NCI-H524 treated with DMSO at 0.1 percent for 48 hours (cell line): ENCODE measurements at regions not wholly inside any gene's neighbourhood (a gene's known extent, or its start where the extent isn't known, plus 50 kb on each side); places are given as distances from the start of the nearest gene placed in this dataset.
"Not testable (repeated sequence)": the region's sequence is repeated elsewhere in the genome, so short reads cannot be mapped to it uniquely, and the experiment has no call there.

Experiments
- DNase-seq: peaks from one replicate; lab custom pipeline; 2025; lab: John Stamatoyannopoulos, UW

DNA sequence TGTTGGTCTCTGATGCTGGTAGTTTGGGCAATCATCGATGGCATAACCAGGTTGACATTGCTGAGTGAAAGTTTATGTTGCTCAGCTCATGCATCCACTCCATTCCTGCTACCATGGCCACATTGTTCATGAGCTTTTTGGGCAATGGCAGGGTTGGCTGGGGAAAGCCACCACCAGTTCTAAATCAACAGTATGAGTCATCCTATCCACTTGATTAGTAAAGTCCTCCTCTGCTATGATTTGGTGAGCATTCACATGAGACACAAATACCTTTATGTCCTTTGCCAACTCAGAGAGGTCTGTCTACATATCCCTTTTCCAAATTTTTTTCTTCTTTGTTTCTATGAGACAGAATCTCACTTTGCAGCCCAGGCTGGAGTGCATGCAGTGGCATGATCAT is 129.7 kb upstream of the FBN2 start:
- no peak for DNase-seq

DNA sequence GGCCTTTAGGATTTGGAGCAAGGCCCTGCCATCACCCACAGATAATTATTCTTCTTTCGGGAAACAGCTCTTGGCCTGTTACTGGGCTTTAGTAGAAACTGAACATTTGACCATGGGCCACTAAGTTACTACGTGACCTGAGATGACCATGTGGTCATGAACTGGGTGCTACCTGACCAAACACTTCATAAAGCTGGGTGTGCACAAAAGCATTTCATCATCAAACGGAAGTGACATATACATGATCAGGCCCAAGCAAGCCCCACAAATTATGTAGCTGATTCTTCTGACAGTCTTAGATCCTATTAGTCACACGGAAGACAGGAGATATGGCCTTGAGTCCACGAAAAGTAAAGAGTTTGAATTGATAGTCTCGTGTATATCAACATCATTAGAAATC is 130.9 kb upstream of the FBN2 start:
- DNase-seq = no peak

DNA sequence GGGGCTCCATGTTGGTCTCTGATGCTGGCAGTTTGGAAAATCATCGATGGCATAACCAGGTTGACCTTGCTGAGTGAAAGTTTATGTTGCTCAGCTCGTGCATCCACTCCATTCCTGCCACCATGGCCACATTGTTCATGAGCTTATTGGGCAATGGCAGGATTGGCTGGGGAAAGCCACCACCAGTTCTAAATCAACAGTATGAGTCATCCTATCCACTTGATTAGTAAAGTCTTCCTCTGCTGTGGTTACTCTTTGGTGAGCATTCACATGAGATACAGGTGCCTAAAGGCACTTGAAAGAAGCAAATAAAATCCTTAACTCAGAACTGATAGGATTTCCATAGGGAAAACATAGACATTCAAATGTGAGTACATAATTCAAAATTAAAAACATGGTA is 131.8 kb upstream of the FBN2 start:
- DNase-seq = no peak

DNA sequence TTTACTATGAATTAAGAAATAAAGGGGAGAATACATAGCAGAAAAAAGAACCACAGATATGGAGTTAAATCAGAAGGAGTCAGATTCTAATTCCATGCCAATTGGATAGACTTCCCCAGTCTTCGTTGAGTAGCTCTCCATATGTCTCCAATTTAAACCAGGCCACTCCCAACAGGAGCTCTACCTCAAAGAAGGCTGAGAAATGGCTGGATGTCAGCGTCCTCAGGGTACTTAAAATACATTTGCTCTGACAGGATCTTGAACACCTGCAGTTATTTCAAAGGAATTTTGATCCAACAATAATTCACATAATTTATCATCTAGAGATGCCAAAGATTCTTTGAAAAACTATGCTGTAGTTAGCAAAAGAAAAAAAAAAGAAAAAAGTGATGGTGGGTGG is 133.9 kb upstream of the FBN2 start:
- peak; percentile 54 for DNase-seq

DNA sequence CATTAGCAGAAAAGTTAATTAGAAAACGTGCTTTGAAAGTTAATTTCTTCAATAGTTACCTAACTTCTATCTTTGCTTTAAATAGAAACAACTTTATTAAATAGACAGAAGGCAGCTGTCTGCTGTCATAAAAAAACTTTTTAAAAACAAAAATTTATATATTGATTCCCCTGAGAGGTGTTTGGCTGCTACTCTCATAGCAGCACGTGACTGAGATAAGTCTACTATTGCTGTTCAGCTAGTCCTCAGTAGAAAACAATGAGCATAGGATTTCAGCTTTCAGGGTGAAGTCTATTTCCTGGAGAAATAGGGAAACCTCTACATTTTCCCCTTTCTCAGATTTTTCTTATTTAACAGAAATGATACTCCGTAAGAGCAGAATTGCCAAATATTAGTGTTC is 135.0 kb upstream of the FBN2 start:
- no peak for DNase-seq

DNA sequence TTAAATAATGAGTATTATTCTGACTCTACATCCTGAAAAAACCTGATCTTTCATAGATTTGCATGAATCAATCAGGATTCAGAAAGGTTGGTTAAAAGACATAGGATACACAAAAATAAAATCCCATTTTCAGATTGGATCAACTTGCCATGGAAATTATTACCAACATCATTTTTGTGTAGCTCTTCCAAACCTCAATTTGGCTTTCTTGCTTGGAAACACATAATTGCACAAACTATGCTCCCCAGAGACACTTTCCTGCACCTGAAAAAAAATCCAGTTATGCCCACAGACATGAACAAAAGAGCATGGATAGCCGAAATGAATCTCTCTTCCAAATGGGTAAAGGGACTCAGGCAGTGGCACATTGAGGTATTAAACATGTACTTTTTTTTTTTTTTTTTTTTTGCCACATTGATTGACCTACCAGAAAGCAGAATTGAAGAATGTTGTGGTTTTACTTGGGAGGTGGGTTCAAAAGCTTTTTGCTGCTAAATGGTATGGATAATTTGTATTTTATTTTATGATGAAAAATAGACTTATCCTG is 135.4 kb upstream of the FBN2 start:
- DNase-seq = no peak

DNA sequence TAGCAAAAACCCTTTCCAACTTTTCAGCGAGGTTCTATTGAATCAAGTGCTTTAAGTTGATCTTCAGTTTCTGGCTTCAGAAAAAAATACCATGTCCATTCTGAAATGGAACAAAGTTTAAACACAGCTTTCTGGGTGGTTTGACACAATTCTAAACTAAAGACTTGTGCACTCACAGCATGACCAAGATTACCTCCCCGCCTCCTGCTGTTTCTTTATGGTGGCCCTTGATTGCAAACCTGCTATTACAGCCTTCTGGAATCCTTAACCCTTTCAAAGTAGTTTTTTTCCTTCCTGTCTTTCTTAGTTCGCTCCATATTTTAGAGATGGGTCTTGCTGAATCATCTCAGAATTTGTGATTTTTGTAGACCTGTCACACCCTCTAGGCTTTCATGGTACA is 135.9 kb upstream of the FBN2 start:
- DNase-seq = no peak

DNA sequence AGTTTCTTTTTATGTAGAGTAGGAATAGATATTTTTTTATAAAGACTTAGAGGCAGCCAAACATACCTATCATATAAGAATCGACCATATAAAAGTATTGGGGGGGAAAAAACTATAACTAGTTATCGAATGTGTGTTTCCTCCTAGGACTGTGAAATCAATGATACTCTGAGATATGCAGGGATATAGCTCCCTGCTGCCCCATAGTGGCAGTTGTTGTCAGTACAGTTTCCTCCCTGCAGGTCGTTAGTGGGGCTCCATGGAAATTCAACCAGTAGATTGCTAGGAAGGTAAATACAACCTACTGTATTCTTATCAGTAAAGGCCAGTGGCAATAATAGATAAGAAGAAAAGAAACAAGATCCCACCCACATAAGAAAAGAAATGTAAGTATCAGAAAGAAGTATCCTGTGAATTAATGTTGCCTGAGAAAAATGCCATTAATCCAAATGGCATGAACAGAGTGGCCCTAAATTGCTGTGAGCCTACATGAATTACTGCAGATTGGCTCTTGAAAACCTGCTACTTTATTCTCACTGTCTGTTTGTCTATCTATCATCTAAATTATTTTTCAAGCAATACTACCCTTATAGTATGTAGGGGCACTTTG is 136.9 kb upstream of the FBN2 start:
- DNase-seq = peak; percentile 1

DNA sequence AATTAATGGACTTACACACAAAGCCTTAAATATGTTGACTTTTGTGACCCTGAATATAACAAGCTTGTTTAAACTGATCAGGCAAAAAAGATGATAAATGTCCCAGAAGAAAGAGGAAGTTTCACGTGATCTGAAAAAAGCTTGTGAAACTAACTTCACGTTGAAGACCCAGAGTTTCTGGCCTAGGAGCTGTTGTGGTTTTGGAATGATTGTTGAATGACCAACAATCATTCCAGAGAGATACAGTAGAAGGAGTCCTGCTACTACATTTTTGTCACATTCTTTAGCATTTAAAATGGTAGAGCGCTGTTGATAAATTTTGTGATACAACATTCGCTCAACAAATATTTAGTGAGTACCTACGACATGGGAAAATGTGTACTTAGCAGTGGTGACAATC is 143.1 kb upstream of the FBN2 start:
- no peak for DNase-seq

DNA sequence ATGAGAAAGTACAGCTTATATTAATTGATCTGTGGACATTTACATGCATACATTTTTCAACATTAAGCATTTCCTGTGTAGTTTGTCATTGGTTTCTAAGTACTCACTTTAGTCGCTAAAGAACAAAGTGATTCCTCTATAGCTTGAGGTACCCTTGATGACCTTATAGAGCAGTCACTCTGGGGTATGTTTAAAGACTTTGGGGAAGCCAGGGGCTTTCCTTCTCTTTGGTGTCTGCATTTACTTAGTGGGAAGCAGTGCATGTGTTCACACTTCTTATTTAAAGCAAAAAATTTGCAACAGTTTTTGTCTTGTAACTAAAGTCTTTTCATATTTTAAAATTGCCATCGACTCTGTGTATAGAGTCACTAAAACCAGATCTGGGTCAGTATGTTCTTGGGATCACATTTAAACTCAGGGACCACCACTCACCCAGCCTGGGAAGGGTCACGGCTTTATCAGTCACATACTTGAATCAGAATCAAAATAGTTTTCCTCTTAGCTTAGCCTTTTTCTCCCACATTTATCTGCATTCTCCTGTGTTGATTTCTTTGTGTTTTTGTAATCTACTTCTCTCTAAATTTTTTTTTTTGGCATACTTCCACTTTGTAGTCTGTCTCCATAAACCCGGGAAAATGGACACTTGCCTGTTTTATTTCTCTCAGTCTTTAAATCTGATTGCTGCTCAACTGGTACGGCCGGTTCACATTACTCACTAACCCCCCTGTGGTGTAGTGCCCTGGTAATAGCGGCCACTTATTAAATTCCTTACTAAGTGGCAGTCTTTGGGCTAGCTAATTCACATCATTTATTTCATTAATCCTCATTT is 143.9 kb upstream of the FBN2 start:
- DNase-seq = no peak

DNA sequence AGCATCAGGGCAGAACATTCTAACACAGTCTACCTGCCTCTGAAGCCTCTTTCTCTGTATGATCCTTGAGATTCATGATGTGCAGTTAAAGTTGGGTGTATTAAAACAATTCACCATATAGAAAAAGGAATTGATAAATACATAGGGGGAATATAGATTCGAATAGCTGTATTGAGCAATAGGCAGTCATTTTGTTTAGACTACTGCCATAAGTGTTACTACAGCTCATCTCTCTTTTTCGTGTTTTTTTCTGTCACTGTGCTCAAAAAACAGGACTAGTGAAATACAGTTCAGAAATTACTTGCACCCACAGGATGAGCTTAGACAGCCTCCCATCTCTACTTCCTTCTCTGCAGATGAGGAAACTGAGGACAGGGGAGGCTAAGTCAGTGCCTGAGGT is 144.6 kb upstream of the FBN2 start:
- DNase-seq = no peak

DNA sequence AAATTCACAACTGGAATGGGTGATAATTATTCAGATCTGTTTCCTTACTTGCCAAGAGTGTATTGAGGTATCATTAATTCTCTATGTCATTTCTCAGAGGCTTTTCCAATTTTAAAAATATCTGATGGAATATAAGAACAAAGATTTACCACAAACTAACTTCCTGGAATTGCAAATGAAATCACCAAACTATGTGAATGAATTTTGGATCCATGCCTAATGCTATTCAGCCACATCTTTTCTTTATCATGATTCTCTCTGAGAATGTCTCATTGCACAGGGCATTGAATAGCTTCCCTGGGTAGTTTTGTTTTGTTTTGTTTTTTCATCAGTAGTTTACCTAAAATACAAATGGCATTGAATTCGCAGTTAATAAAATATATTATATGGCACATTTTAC is 146.9 kb upstream of the FBN2 start:
- DNase-seq = no peak

DNA sequence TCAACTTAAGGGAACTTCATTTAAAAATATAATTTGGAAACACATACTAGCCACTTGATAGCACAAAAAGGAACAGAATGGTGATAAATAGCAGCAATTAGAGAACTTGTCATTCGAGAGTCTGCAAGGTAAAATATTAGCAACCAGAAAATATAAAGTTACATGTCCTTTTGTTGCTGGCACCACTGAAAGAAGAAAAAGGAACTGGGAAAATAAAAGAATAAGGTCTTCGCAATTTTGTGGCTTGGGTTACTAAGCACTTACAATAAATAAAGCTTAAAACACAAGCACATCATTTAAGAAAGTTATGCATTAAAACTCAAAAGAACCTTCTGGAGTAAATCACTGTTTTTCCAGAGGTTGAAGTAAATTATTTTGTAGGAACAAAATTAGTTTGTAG is 149.9 kb upstream of the FBN2 start:
- no peak for DNase-seq

DNA sequence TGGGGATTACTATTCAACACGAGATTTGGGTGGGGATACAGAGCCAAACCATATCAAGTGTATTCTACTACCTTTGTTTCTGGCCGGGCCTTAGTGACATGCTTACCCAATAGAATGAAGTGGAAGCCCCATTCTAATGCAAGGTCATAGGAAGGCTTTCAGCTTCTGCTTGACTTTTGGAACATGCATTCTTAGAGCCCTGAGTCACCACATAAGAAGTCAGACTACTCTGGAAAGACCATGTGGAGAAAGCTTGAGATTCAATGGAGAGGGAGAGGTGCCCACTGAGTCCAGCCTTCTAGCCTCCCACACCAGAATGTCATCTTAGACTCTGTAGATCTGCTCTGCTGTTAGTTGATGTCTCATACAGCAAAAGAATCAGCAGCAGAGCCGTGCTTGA is 155.7 kb upstream of the FBN2 start:
- no peak for DNase-seq

DNA sequence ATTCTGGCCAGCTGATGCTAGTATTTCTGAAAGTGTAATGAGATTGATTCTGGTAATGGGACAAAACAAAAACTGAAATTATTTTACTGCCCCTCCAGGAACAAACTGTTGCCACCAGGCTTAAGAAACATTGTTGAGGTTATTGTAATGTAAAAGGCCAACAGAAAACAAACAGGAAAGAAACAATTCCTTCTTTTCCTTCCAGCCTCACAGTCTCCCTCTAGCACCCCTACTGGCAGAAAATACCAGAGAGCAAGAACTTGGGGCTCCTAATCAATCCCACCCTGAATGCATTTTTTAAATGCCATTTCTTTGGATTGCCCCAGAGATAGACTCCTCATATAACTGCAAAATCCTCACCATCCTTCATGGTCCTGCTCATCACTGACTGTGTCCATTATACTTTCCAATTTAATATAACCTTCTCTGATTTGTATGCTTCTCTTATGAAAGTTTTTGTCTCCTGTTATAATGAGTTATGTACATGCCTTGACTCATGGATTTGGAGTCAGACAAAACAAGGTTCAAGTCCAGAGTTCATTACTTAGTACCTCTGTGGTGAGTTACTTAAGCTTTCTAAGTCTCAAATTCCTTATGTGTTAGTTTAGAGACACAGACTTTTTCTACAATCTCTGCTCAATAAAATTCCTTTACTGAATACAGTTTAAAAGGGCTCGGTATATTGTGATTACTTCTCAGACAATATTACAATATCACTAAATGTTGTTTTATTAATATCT is 157.9 kb upstream of the FBN2 start:
- DNase-seq = no peak

DNA sequence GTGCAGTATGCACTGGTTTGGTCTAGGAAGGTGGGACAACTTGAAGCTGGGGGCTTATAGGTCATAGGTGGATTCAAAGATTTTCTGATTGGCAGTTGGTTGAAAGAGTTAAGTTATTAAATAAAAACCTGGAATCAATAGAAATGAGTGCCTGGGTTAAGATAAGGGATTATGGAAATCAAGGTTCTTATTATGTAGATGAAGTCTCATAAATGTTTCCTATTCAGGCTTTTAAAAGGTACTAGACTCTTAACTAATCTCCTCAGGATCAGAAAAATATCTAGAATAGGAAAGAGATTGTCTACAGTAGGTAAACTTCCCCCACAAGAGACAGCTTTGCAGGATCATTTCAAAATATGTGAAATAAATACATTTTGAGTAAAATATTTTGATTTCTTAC is 163.3 kb upstream of the FBN2 start:
- DNase-seq = no peak

DNA sequence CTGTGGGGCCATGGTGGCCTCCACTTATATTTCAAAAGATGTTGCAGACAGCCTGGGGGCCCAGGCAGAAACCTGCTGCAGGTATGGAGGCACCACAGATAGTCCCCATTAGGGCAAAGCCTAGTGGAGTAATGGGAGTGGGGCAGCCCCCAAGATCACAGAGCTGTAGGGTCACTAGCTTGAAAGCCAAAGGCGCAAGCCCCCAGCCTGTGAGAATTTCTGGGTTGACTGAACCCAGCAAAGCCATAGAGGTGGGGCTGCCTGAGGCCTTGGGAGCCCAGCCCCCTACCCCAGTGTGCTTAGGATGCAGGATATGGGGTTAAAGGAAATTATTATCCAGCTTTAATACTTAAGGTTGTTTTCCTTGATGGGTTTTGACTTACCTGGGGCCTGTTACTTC is 165.3 kb upstream of the FBN2 start:
- no peak for DNase-seq

DNA sequence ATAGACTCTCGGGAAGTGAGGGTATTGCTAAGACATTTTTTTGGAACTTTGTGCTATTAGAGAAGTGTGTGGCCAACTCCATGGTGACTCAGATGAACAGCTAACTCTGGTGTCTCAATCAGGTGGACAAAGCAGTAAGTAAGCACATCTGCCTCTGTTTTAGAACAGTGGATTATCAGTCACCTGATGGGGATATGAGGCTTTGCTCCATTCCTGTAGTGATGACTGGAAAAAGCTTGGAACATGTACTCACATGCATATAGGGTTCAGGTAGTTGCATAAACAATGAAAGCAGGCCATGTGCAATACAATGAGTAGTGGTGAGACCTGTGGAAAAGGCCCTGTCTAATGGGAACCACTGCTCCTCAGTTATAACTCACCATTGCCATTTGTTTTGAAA is 168.2 kb upstream of the FBN2 start:
- DNase-seq = no peak

DNA sequence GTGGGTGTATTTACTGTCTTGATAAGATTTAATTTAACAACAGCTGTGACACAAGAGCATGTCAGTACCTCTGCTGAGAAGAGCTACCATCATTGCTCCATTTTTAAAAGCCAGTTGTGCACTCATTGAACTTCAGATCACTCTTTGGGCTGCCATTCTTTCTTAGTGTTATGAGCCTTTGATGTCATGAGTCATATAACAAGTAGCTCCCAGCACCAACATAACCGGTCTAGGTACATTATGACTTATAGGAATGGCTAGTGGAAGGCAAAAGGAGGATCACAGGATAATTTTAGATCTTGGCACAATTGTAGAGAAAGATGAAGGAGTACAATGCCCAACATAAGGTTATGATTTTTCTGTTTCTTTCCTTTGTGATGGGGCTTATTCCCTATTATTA is 170.8 kb upstream of the FBN2 start:
- no peak for DNase-seq

DNA sequence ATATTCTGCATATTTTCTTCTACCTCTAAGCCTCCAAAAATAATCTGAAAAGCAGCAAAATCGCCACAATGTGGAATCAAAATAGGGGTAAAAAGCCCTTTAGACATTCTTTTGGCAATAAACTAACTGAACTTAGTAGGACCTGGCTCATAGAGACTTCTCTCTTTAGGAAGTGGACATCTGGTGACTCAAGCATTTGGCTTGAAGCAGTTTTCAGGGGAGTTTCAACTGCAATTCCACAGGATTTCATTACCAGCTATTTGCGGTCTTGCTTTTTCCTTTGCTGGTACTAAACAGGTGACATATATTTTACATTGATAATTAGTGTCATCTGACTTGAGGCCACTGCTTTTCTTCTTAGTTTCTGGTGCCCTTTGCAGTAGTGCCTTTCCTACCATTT is 173.2 kb upstream of the FBN2 start:
- DNase-seq = no peak

DNA sequence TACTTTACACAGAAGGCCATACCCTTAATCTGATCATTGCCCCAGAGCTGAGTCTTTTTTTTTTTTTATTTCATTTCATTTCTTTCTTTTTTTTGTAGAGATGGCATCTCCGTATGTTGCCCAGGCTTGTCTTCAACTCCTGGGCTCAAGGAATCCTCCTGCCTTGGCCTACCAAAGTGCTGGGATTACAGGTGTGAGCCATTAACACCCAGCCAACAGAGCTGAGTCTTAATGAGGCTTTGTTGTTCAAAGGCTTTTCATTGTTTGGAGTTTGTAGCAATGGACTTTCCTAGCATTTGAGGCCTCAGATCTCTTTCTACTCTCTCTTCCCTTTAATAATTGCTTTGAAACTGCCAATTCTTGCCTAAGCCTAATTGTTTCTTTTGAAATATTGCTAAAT is 176.5 kb upstream of the FBN2 start:
- no peak for DNase-seq

DNA sequence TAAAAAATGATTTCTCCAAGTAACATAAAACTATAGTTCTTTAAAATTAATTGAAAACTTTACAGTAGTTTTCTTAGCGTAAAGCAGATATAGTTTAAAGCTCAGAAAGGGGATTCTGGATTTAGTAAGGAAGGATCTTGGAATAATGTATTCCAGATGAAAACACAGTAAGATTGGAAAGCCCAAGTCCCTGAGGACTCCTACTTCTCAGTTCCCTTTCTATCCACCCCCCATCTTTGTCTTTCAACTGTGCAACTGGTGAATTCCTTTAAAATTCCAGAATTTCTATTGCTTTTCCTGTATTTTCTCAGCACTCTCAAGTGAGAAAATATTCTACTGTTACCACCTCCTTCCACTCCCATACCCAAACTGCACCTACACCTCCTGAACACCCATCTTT is 184.5 kb upstream of the FBN2 start:
- no peak for DNase-seq

DNA sequence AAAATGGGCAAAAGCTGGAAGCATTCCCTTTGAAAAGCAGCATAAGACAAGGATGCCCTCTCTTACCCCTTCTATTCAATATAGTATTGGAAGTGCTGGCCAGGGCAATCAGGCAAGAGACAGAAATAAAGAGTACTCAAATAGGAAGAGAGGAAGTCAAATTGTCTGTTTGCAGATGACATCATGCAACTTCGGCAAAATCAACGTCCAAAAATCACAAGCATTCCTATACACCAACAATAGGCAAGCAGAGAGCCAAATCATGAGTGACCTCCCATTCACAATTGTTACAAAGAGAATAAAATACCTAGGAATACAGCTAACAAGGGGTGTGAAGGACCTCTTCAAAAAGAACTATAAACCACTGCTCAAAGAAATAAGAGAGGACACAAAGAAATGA is 192.0 kb upstream of the FBN2 start:
- DNase-seq = not testable (repeated sequence)
